OCI-LY3 (cell line): ENCODE measurements at regions not wholly inside any gene's neighbourhood (a gene's known extent, or its start where the extent isn't known, plus 50 kb on each side); places are given as distances from the start of the nearest gene placed in this dataset.

Experiments
- H2AFZ ChIP-seq: fragments of 200-600, 300-600 bp; shearing (Covaris generic); 2 replicates; pipeline ENCODE4 v1.6.0; 2014; ENCODE audit warnings: antibody characterized with exemption, low read depth, low read length
- H3K27ac ChIP-seq: fragments of 200-600, 300-600 bp; sonication (generic); 2 replicates; pipeline ENCODE4 v1.5.1; 2014; ENCODE audit warnings: mild to moderate bottlenecking, low read length, moderate library complexity, mixed read lengths
- H3K27me3 ChIP-seq: fragments of 200-600, 300-600 bp; sonication (generic); 2 replicates; pipeline ENCODE4 v1.6.1; 2014; ENCODE audit warnings: low read depth, low read length, mixed read lengths
- H3K36me3 ChIP-seq: fragments of 200-600, 300-600 bp; sonication (generic); replicated peaks from 2 replicates; pipeline ENCODE3; 2014; ENCODE audit warnings: low read depth, low read length, mixed read lengths
- H3K4me1 ChIP-seq: fragments of 300-600, 200-600 bp; sonication (generic); 2 replicates; pipeline ENCODE4 v1.6.1; 2014; ENCODE audit warnings: low read length, mixed read lengths
- H3K4me2 ChIP-seq: fragments of 200-600, 300-600 bp; sonication (generic); 2 replicates; pipeline ENCODE4 v1.6.1; 2014; ENCODE audit warnings: low read length, mixed read lengths
- H3K4me3 ChIP-seq: fragments of 300-600, 200-600 bp; sonication (generic); 2 replicates; pipeline ENCODE4 v1.5.1; 2014; ENCODE audit warnings: antibody characterized with exemption, mild to moderate bottlenecking, low read length, moderate library complexity
- H3K79me2 ChIP-seq: fragments of 300-600, 200-600 bp; shearing (Covaris generic); 2 replicates; pipeline ENCODE4 v1.6.1; 2014; ENCODE audit warnings: mild to moderate bottlenecking, low read length, mixed read lengths
- H3K9ac ChIP-seq: fragments of 300-600, 200-600 bp; shearing (Covaris generic); 2 replicates; pipeline ENCODE4 v1.6.0; 2014; ENCODE audit warnings: mild to moderate bottlenecking, low read length, moderate library complexity
- H3K9me3 ChIP-seq: fragments of 200-600, 300-600 bp; shearing (Covaris generic); 2 replicates; pipeline ENCODE4 v1.6.1; 2014; ENCODE audit warnings: low read length, mixed read lengths; ENCODE audit not compliant: insufficient read depth
- H4K20me1 ChIP-seq: fragments of 200-600, 300-600 bp; sonication (generic); 2 replicates; pipeline ENCODE4 v1.6.1; 2016; ENCODE audit warnings: low read length, mixed read lengths; ENCODE audit not compliant: insufficient read depth
- CTCF ChIP-seq: fragments of 200-600, 300-600 bp; sonication (generic); IDR thresholded peaks from 2 replicates; pipeline ENCODE4 v1.5.1; 2014; ENCODE audit warnings: antibody characterized with exemption, low read length, low read depth
- EZH2phosphoT487 ChIP-seq: fragments of 200-600 bp; shearing (Covaris generic); IDR thresholded peaks from 2 replicates; pipeline ENCODE4 v1.6.1; 2018; ENCODE audit warnings: antibody characterized with exemption, mixed run types, low read depth

DNA sequence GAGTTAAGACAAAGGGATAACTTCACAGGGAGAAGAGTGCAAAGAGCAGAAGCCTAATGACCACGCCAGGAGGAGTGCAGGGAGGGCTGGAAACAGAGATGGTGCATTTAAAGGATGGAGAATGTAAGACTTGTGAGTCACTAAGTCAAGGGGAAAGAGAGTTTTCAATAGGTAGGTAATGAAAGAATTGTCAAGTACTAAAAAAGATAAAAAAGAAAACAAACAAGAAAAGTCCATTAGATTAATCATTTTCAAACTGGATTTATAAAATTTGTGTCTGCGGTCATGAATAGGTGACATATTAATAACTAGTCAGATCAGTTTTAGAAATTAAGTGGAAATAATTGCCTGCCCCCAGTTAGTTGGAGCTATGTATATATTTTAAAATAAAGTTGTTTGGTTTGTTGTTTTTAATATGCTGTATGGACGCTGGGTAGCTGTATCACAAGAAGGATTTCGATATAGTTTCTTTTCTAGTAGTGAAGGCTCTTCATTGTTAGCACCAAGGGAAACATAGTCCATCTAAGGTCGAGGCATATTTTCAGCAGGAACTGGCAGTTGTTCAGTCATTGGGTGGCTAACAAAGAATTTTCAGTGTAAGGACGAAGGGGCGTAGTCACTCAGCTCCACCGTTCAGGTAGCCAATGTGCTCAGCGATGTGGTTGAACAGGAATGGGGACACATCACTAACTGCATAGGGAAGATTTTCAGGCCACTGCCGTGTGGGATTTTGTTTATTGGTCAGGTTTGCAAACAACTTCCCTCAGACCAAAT is 203.0 kb downstream of the TGFB2 start:
- TF ChIP-seq EZH2phosphoT487 (no peak), CTCF (no peak)
- no peak overlapping the region for H2AFZ ChIP-seq
- no peak overlapping the region for H3K4me2 ChIP-seq
- H3K27ac ChIP-seq, result no peak overlapping the region
- no peak overlapping the region for H3K4me3 ChIP-seq
- H3K4me1 ChIP-seq, result peaks cover 5% of the 10 kb centered on the region; the same call in 1 of the 2 replicates
- H3K9me3 ChIP-seq, result no peaks in the 10 kb centered on the region
- no peaks in the 10 kb centered on the region for H3K79me2 ChIP-seq
- H4K20me1 ChIP-seq, result no peaks in the 10 kb centered on the region
- H3K9ac ChIP-seq, result no peak overlapping the region
- H3K27me3 ChIP-seq, result no peaks in the 10 kb centered on the region
- H3K36me3 ChIP-seq, result no peaks in the 10 kb centered on the region

DNA sequence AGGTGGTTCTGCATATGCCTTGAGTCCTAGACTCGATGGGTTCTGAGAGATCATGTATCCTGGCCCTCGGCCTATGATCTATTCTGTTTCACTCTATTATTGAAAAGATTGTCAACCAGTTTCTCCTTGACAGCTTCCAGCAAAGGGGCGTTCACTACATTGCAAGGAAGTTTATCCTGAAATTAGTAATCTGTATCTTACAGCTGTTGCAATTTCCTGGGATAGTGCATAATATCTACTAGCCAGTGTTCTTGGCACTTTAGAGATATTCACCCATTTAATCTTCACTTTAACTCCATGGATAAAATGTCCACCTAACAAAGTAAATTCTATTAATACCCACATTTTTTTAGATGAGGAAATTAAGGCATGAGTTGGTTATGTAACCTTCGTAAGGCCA is 203.6 kb downstream of the TGFB2 start:
- Histone ChIP-seq H3K79me2 (no peaks in the 10 kb centered on the region), H3K4me2 (no peak overlapping the region), H3K4me3 (no peak overlapping the region), H4K20me1 (no peaks in the 10 kb centered on the region), H3K36me3 (no peaks in the 10 kb centered on the region), H3K4me1 (peaks cover 2% of the 10 kb centered on the region; the same call in 1 of the 2 replicates), H3K27ac (no peak overlapping the region), H3K27me3 (no peaks in the 10 kb centered on the region), H3K9me3 (no peaks in the 10 kb centered on the region), H3K9ac (no peak overlapping the region), H2AFZ (no peak overlapping the region)
- no peak for TF ChIP-seq CTCF
- TF ChIP-seq EZH2phosphoT487, result no peak

- no peak overlapping the region for H3K4me3 ChIP-seq
- no peaks in the 10 kb centered on the region for H3K9me3 ChIP-seq
- H2AFZ ChIP-seq, result no peak overlapping the region
- no peak overlapping the region for H3K4me2 ChIP-seq
- no peaks in the 10 kb centered on the region for H3K36me3 ChIP-seq
- no peaks in the 10 kb centered on the region for H3K4me1 ChIP-seq
- no peaks in the 10 kb centered on the region for H3K79me2 ChIP-seq
- H3K9ac ChIP-seq, result no peak overlapping the region
- 0 out of 2 replicates have a peak, but pooled peaks cover 4% of the 10 kb centered on the region for H3K27me3 ChIP-seq
- H3K27ac ChIP-seq, result no peak overlapping the region
- no peak for TF ChIP-seq EZH2phosphoT487
- peak; percentile 81 for TF ChIP-seq CTCF
- no peaks in the 10 kb centered on the region for H4K20me1 ChIP-seq
These were observed 208.1 kb downstream of the TGFB2 start for GRCh38 chr1:218553197-218553596.

- H3K9ac ChIP-seq, result no peak overlapping the region
- no peaks in the 10 kb centered on the region for H3K79me2 ChIP-seq
- H3K9me3 ChIP-seq, result no peaks in the 10 kb centered on the region
- H2AFZ ChIP-seq, result no peak overlapping the region
- no peak overlapping the region for H3K27ac ChIP-seq
- no peak overlapping the region for H3K4me2 ChIP-seq
- TF ChIP-seq CTCF (no peak), EZH2phosphoT487 (no peak)
- no peaks in the 10 kb centered on the region for H3K36me3 ChIP-seq
- H3K27me3 ChIP-seq, result 0 out of 2 replicates have a peak, but pooled peaks cover 4% of the 10 kb centered on the region
- no peaks in the 10 kb centered on the region for H4K20me1 ChIP-seq
- no peaks in the 10 kb centered on the region for H3K4me1 ChIP-seq
- H3K4me3 ChIP-seq, result no peak overlapping the region
These were observed 210.9 kb downstream of the TGFB2 start for GRCh38 chr1:218556016-218556415.
